ENCODE measurements at regions not wholly inside any gene's neighbourhood (a gene's known extent, or its start where the extent isn't known, plus 50 kb on each side); places are given as distances from the start of the nearest gene placed in this dataset.

DNA sequence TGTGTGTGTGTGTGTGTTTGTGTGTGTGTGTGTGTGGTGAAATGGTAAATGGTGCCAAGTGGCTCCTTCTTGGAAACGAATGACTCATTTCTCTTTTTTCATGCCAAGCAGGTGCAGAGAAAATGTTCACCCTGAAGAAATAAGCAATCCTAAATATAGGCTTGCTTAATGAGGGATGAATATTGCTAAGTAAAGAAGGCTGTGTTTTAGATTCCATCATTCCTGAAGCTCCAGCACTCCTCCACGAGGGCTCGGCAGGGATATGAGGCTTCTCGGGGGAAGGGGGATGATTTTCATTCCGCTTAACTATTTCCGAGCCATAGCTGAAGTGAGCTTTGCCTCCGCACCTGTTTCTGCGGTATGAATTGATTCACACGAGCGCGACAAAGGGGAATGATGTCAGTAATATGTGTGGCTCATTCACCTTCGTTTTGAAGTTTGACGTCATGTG, 72.9 kb downstream of the TSN start:
- no peaks in the 10 kb centered on the region for H3K79me2 ChIP-seq (ENCODE audit: control insufficient read depth, insufficient read depth, low read length)
- H3K4me3 ChIP-seq (ENCODE audit: control extremely low read depth in 1 of 5, extremely low read depth in 1 of 5, insufficient read depth in 1 of 5, low read depth in 2 of 5, low read length in 4 of 5) = no peak overlapping the region
- H3K27ac Mint-ChIP-seq = no peak overlapping the region
- H3K9me3 ChIP-seq (ENCODE audit: control extremely low read depth in 1 of 3, control insufficient read depth in 2 of 3, insufficient read depth in 1 of 3, low read length in 2 of 3) = no peaks in the 10 kb centered on the region
- ATAC-seq (ENCODE audit: low read depth) (no peak), DNase-seq (no peak)
- TF ChIP-seq, protein P1, sequence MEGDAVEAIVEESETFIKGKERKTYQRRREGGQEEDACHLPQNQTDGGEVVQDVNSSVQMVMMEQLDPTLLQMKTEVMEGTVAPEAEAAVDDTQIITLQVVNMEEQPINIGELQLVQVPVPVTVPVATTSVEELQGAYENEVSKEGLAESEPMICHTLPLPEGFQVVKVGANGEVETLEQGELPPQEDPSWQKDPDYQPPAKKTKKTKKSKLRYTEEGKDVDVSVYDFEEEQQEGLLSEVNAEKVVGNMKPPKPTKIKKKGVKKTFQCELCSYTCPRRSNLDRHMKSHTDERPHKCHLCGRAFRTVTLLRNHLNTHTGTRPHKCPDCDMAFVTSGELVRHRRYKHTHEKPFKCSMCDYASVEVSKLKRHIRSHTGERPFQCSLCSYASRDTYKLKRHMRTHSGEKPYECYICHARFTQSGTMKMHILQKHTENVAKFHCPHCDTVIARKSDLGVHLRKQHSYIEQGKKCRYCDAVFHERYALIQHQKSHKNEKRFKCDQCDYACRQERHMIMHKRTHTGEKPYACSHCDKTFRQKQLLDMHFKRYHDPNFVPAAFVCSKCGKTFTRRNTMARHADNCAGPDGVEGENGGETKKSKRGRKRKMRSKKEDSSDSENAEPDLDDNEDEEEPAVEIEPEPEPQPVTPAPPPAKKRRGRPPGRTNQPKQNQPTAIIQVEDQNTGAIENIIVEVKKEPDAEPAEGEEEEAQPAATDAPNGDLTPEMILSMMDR (IDR thresholded peaks at IDR 0.05) = no peak
- no peak for TF ChIP-seq EZH2 (IDR thresholded peaks at IDR 0.05; ENCODE audit: borderline replicate concordance, insufficient read depth, low read depth, low read length, poor library complexity, severe bottlenecking)
- ChIA-PET CTCF (interaction anchor here (1.2 kb wide), 1 partner anchor 9 kb away, joined by 3 read pairs; no protein-coding TSS in a partner anchor), POLR2A (no interaction called here)
- H3K9me3 Mint-ChIP-seq (ENCODE audit: insufficient read depth) = no peaks in the 10 kb centered on the region
- H3K4me2 ChIP-seq (replicated peaks; ENCODE audit: low read depth, low read length, poor library complexity, severe bottlenecking) = no peak overlapping the region
- H3K36me3 ChIP-seq (replicated peaks in 1 of 2; ENCODE audit: control extremely low read depth in 1 of 2, control insufficient read depth in 1 of 2, extremely low read depth in 1 of 2, insufficient read depth in 2 of 2, low read length in 1 of 2) = no peaks in the 10 kb centered on the region
- H3K27ac ChIP-seq (ENCODE audit: low read length in 2 of 2) = no peak overlapping the region
- peaks cover 0 to 2% (median 0%) of the 10 kb centered on the region in 4 experiments for H3K27me3 ChIP-seq (replicated peaks in 1 of 4; ENCODE audit: control extremely low read depth in 1 of 4, control insufficient read depth in 3 of 4, insufficient read depth in 4 of 4, low read length in 3 of 4)
- WGBS (ENCODE audit: insufficient coverage) = 89% methylated on average over 12 of the region's 13 CpGs
- no peaks in the 10 kb centered on the region for H4K20me1 ChIP-seq (ENCODE audit: control insufficient read depth, insufficient read depth, low read length, poor library complexity, severe bottlenecking)
- H3K9ac ChIP-seq (ENCODE audit: low read length) = no peak overlapping the region
- no peaks in the 10 kb centered on the region for H3K4me1 ChIP-seq (ENCODE audit: control insufficient read depth in 2 of 2, insufficient read depth in 2 of 2, low read length in 2 of 2)
- peaks cover 6% of the 10 kb centered on the region for H3K27me3 Mint-ChIP-seq
- no peaks in the 10 kb centered on the region for H3K4me1 Mint-ChIP-seq
- H3K4me3 Mint-ChIP-seq = no peak overlapping the region
- intact Hi-C loops (cut with micrococcal nuclease) = no loop called here
- no peak overlapping the region for H2AFZ ChIP-seq (ENCODE audit: insufficient read depth, low read depth, low read length, poor library complexity, severe bottlenecking)

DNA sequence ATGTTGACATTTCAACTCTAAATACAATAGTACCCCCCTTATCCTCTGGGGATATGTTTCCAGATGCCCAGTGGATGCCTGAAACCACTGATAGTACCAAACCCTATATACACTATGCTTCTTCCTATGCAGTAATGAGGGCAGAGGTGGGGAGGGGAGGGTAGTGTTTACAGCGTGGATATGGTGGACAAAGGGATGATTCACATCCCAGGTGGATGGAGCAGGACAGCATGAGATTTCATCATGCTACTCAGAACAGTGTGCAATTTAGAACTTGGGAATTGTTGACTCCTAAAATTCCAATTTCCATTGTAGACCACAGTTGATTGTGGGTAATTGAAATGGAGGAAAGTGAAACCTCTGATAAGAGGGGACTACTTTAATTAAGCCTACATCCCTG, 75.4 kb downstream of the TSN start:
- Mint-ChIP-seq H3K27ac (no peak overlapping the region), H3K27me3 (peaks cover 3% of the 10 kb centered on the region), H3K9me3 (ENCODE audit: insufficient read depth) (no peaks in the 10 kb centered on the region), H3K4me3 (no peak overlapping the region), H3K4me1 (no peaks in the 10 kb centered on the region)
- Histone ChIP-seq H3K9ac (ENCODE audit: low read length) (no peak overlapping the region), H3K4me2 (replicated peaks; ENCODE audit: low read depth, low read length, poor library complexity, severe bottlenecking) (no peak overlapping the region), H3K27me3 (replicated peaks in 1 of 4; ENCODE audit: control extremely low read depth in 1 of 4, control insufficient read depth in 3 of 4, insufficient read depth in 4 of 4, low read length in 3 of 4) (peaks cover 0 to 2% (median 0%) of the 10 kb centered on the region in 4 experiments), H3K4me3 (ENCODE audit: control extremely low read depth in 1 of 5, extremely low read depth in 1 of 5, insufficient read depth in 1 of 5, low read depth in 2 of 5, low read length in 4 of 5) (no peak overlapping the region), H3K27ac (ENCODE audit: low read length in 2 of 2) (no peak overlapping the region), H3K4me1 (ENCODE audit: control insufficient read depth in 2 of 2, insufficient read depth in 2 of 2, low read length in 2 of 2) (no peaks in the 10 kb centered on the region), H3K9me3 (ENCODE audit: control extremely low read depth in 1 of 3, control insufficient read depth in 2 of 3, insufficient read depth in 1 of 3, low read length in 2 of 3) (no peaks in the 10 kb centered on the region), H3K36me3 (replicated peaks in 1 of 2; ENCODE audit: control extremely low read depth in 1 of 2, control insufficient read depth in 1 of 2, extremely low read depth in 1 of 2, insufficient read depth in 2 of 2, low read length in 1 of 2) (no peaks in the 10 kb centered on the region), H4K20me1 (ENCODE audit: control insufficient read depth, insufficient read depth, low read length, poor library complexity, severe bottlenecking) (no peaks in the 10 kb centered on the region), H2AFZ (ENCODE audit: insufficient read depth, low read depth, low read length, poor library complexity, severe bottlenecking) (no peak overlapping the region), H3K79me2 (ENCODE audit: control insufficient read depth, insufficient read depth, low read length) (no peaks in the 10 kb centered on the region)
- no CpG with 5 or more reads among the region's 1 CpG for WGBS (ENCODE audit: insufficient coverage)
- DNase-seq (no peak), ATAC-seq (ENCODE audit: low read depth) (no peak)
- TF ChIP-seq, protein P1 (IDR thresholded peaks at IDR 0.05) = no peak
- no peak for TF ChIP-seq EZH2 (IDR thresholded peaks at IDR 0.05; ENCODE audit: borderline replicate concordance, insufficient read depth, low read depth, low read length, poor library complexity, severe bottlenecking)
- POLR2A ChIA-PET = no interaction called here
- intact Hi-C loops (cut with micrococcal nuclease) = no loop called here
- CTCF ChIA-PET = no interaction called here
